Esophagus muscularis mucosa (tissue), 4 donors: ENCODE measurements at regions not wholly inside any gene's neighbourhood (a gene's known extent, or its start where the extent isn't known, plus 50 kb on each side); places are given as distances from the start of the nearest gene placed in this dataset.

ENCODE experiments used
- DNase-seq: peaks from one replicate; pipeline ENCODE4 v3.0.0-alpha.2; 2017; ENCODE audit errors: extremely low spot score
- H3K27ac ChIP-seq, 4 donors: fragments of 200-600 bp; sonication (generic); replicated peaks in 1 of 4; 1 replicate in 3 of 4; 2 replicates in 1 of 4; pipeline ENCODE4 v1.5.1; 2016 to 2019; ENCODE audit warnings: mild to moderate bottlenecking in 1 of 4
- H3K27me3 ChIP-seq, 4 donors: fragments of 200-600 bp; sonication (generic); one replicate each; pipeline versions ENCODE4 v1.5.1 to v1.6.0; 2016 to 2019
- H3K36me3 ChIP-seq, 4 donors: fragments of 200-600 bp; sonication (generic); one replicate each; pipeline ENCODE4 v1.5.1; 2016 to 2019
- H3K4me1 ChIP-seq, 4 donors: fragments of 200-600 bp; sonication (generic); one replicate each; pipeline ENCODE4 v1.5.1; 2016 to 2019
- H3K4me3 ChIP-seq, 4 donors: fragments of 200-600 bp; sonication (generic); 1 replicate in 2 of 4; 2 replicates in 2 of 4; pipeline ENCODE4 v1.5.1; 2016 to 2019; ENCODE audit warnings: mild to moderate bottlenecking in 4 of 4, moderate library complexity in 1 of 4
- H3K9me3 ChIP-seq, 4 donors: fragments of 200-600 bp; sonication (generic); 1 replicate in 3 of 4; 2 replicates in 1 of 4; pipeline ENCODE4 v1.5.1; 2016 to 2019
- EP300 ChIP-seq: sonication (generic); formaldehyde crosslinking; IDR thresholded peaks from one replicate; pipeline ENCODE4 v1.6.1; 2017; ENCODE audit warnings: antibody characterized with exemption
- POLR2A ChIP-seq: fragments of 450-650 bp; IDR thresholded peaks from one replicate; pipeline ENCODE4 v1.6.1; 2017; ENCODE audit warnings: antibody characterized with exemption, moderate library complexity, mild to moderate bottlenecking, low read depth
- POLR2AphosphoS5 ChIP-seq, 2 donors: sonication (generic); formaldehyde crosslinking; IDR thresholded peaks; one replicate each; pipeline ENCODE4 v1.6.1; 2017; ENCODE audit warnings: antibody characterized with exemption in 2 of 2
- WGBS: methylation state at CpG from one replicate; pipeline ENCODE4 v1.1.5; 2018; 5-methylcytosine and 5-hydroxymethylcytosine counted together
- intact Hi-C: fragments of 100-400 bp; cut with DNase I; formaldehyde crosslinking; loops from one replicate; pipeline ENCODE4 v1.15.1; 2023
- TF ChIP-seq, protein P1 (sequence below), 3 experiments: fragments of 200-600 bp in 2 of 3; fragments of 450-650 bp in 1 of 3; sonication (generic) in 2 of 3; IDR thresholded peaks; one replicate each; pipeline ENCODE4 v1.5.1; 2017 to 2019; ENCODE audit warnings: antibody characterized with exemption in 3 of 3, mild to moderate bottlenecking in 2 of 3, moderate library complexity in 1 of 3

DNA sequence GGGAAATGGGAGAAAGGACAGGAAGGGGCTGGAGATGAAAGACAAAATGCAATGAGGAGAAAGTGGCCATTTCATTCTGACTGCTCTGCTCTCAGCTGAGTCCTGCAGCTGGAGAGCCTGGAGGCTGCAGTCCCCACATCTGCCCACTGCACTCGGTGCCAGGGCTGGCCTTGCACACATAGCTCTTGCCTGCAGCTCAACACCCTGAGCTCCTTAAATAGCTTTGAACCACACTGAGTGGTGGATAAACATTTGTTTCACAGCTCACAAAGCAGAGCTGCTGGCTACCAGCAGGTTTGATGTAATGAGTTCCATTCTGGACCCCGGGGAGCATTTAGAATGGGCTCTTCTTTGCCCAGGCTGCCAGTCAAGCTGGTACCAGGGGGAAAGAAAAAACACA is 426.1 kb upstream of the CADM1 start:
- Histone ChIP-seq H3K4me3 (no peak overlapping the region), H3K9me3 (no peaks in the 10 kb centered on the region), H3K36me3 (no peaks in the 10 kb centered on the region), H3K27me3 (no peaks in the 10 kb centered on the region), H3K27ac (no peak overlapping the region), H3K4me1 (peaks cover 12 to 21% (median 15%) of the 10 kb centered on the region in 4 donors)
- TF ChIP-seq POLR2A: no peak
- TF ChIP-seq, protein P1, sequence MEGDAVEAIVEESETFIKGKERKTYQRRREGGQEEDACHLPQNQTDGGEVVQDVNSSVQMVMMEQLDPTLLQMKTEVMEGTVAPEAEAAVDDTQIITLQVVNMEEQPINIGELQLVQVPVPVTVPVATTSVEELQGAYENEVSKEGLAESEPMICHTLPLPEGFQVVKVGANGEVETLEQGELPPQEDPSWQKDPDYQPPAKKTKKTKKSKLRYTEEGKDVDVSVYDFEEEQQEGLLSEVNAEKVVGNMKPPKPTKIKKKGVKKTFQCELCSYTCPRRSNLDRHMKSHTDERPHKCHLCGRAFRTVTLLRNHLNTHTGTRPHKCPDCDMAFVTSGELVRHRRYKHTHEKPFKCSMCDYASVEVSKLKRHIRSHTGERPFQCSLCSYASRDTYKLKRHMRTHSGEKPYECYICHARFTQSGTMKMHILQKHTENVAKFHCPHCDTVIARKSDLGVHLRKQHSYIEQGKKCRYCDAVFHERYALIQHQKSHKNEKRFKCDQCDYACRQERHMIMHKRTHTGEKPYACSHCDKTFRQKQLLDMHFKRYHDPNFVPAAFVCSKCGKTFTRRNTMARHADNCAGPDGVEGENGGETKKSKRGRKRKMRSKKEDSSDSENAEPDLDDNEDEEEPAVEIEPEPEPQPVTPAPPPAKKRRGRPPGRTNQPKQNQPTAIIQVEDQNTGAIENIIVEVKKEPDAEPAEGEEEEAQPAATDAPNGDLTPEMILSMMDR (IDR thresholded peaks at IDR 0.05): no peak
- TF ChIP-seq EP300: no peak
- TF ChIP-seq POLR2AphosphoS5 (IDR thresholded peaks at IDR 0.05): no peak
- WGBS: 43% methylated on average over 2 of the region's 2 CpGs
- DNase-seq: no peak
- intact Hi-C loops: no loop called here

DNA sequence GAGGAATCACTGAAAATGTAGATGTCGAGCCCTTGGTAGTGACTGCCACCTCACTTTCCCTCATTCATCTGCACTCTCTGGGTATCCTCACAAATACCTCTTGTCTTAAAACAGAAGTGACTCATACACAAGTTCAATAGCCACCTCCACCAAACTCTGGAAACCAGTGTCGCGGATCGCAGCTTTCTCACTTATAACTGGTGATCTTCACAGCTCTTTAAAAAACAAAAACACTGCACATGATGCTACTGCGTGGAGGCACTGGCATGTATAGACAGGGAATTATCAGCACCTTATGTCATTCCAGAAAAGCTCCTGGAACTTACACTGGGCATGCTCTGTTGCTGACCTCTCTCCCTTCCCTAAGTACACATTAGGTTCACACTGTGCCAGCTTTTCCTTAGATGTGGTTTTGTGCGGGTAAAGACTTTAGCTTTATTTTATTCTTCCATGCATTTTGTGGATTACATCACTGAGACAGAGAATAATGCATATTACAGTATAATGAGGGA is 425.5 kb upstream of the CADM1 start:
- Histone ChIP-seq H3K27me3 (no peaks in the 10 kb centered on the region), H3K9me3 (no peaks in the 10 kb centered on the region), H3K27ac (no peak overlapping the region), H3K4me3 (no peak overlapping the region), H3K4me1 (peaks cover 12 to 21% (median 15%) of the 10 kb centered on the region in 4 donors), H3K36me3 (no peaks in the 10 kb centered on the region)
- no peak for DNase-seq
- TF ChIP-seq POLR2A (no peak), POLR2AphosphoS5 (IDR thresholded peaks at IDR 0.05) (no peak)
- TF ChIP-seq, protein P1 (IDR thresholded peaks at IDR 0.05): no peak
- 74% methylated on average over 6 of the region's 6 CpGs for WGBS
- intact Hi-C loops: no loop called here

DNA sequence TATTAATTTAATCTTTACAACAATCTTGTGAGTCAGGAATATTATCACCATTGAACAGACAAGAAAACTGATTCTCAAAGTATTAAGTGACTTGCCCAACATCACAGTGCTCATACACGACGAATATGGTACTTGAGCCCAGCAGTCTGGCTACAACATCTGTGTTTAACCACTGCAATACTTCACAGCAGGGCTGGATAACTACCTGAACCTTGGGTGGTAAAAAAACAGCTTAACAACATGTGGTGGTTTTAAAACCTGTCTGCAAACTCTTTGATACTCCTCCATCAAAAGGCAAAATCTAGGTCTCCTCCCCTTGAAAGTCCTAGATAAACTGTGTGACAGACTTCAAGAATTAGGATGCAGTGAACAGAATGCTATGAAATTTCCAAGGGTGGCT is 424.6 kb upstream of the CADM1 start:
- no peak for DNase-seq
- no peaks in the 10 kb centered on the region for H3K9me3 ChIP-seq
- no peak overlapping the region for H3K4me3 ChIP-seq
- H3K27ac ChIP-seq: no peak overlapping the region
- H3K36me3 ChIP-seq: no peaks in the 10 kb centered on the region
- intact Hi-C loops: no loop called here
- WGBS: 100% methylated on average over 2 of the region's 2 CpGs
- H3K27me3 ChIP-seq: no peaks in the 10 kb centered on the region
- H3K4me1 ChIP-seq: peaks cover 12 to 21% (median 15%) of the 10 kb centered on the region in 4 donors
- TF ChIP-seq EP300: no peak
- no peak for TF ChIP-seq POLR2A
- no peak for TF ChIP-seq POLR2AphosphoS5 (IDR thresholded peaks at IDR 0.05)
- TF ChIP-seq, protein P1 (IDR thresholded peaks at IDR 0.05): no peak

DNA sequence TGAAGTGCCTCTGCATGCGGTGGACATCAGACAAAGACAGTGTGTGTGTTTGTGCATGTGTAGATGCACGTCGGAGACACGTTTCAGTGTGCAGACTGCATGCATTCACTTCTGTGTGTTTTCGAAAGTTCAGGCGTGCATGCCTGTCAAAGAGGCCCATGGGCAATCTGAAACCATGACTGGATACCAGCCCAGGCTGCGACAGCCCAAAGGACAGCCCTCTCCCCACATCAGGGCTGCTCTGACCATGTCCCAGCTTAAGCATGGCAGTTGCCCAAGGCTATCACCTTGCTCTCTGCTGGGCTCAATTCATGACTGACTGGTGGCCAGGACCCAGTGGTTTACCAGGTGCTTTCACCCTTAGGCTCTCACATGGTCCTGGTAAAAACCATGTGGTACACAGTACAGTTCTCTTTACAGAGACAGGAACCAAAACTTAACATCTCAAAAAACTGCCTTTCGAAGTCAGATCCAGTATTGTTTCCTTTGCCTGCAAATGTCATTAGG is 423.7 kb upstream of the CADM1 start:
- TF ChIP-seq, protein P1 (IDR thresholded peaks at IDR 0.05): no peak
- TF ChIP-seq POLR2A (no peak), POLR2AphosphoS5 (IDR thresholded peaks at IDR 0.05) (no peak), EP300 (no peak)
- H3K4me1 ChIP-seq: peaks cover 12 to 21% (median 15%) of the 10 kb centered on the region in 4 donors
- H3K27ac ChIP-seq: no peak overlapping the region
- H3K4me3 ChIP-seq: no peak overlapping the region
- WGBS: 90% methylated on average over 8 of the region's 8 CpGs
- intact Hi-C loops: no loop called here
- DNase-seq: no peak
- H3K9me3 ChIP-seq: peaks cover 0 to 3% (median 0%) of the 10 kb centered on the region in 4 donors
- peaks cover 0 to 2% (median 0%) of the 10 kb centered on the region in 4 donors for H3K27me3 ChIP-seq
- H3K36me3 ChIP-seq: no peaks in the 10 kb centered on the region

DNA sequence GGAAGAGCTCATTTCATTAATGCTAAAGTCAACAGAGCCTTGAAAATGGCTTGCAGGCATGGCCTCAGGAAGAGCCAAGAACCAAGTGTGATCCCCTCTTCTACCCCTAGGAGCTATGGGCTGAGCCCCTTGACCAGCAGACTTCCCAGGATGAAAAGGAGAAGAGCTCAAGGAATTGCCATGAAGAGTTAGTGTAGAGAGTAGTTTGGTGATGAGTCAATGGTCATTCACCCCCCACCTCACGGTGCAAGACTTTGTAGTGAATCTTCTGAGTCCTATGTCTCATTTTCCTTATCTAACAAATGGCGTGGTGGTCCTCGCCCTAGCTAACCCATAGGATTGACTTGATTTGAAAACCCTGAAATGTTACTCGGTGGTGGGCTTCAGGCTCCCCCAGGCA is 422.4 kb upstream of the CADM1 start:
- Histone ChIP-seq H3K4me1 (peaks cover 12 to 21% (median 15%) of the 10 kb centered on the region in 4 donors), H3K36me3 (no peaks in the 10 kb centered on the region), H3K27ac (no peak overlapping the region), H3K4me3 (no peak overlapping the region), H3K9me3 (peaks cover 0 to 3% (median 0%) of the 10 kb centered on the region in 4 donors), H3K27me3 (peaks cover 0 to 9% (median 0%) of the 10 kb centered on the region in 4 donors)
- WGBS: 98% methylated on average over 4 of the region's 4 CpGs
- intact Hi-C loops: no loop called here
- no peak for DNase-seq
- TF ChIP-seq, protein P1 (IDR thresholded peaks at IDR 0.05): no peak
- no peak for TF ChIP-seq EP300
- TF ChIP-seq POLR2AphosphoS5 (IDR thresholded peaks at IDR 0.05): no peak
- TF ChIP-seq POLR2A: no peak
